Hepatocyte (in vitro differentiated cells): ENCODE measurements at regions not wholly inside any gene's neighbourhood (a gene's known extent, or its start where the extent isn't known, plus 50 kb on each side); places are given as distances from the start of the nearest gene placed in this dataset.

Source experiments
- EZH2 ChIP-seq: fragments of 200-600 bp; sonication (generic); IDR thresholded peaks from 2 replicates; pipeline ENCODE4 v1.6.1; 2016; ENCODE audit warnings: antibody characterized with exemption, mild to moderate bottlenecking, borderline replicate concordance
- TF ChIP-seq, protein P1 (sequence below): fragments of 200-600 bp; sonication (generic); IDR thresholded peaks from 2 replicates; pipeline ENCODE4 v1.5.1; 2016; ENCODE audit warnings: antibody characterized with exemption, mild to moderate bottlenecking; ENCODE audit not compliant: poor library complexity

DNA sequence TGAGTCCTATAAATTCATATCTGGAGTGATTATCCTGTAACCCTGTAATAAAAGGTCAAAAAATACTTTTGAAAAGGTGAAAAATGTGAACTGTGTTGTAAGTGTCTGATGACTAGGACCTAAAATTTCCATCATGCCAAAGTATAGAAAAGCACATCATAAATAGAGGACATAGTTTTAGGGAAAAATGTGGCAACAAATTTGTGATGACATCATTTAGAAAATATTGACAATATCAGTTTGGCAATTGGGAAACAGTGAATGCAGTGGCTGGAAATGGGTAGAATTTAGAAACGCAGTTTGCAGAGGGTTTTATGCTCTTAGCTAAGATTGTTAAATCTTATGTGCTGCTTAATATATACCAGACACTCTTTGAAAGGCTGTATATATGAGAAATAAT lies 1464.8 kb downstream of the RAPGEF2 start:
- TF ChIP-seq, protein P1, sequence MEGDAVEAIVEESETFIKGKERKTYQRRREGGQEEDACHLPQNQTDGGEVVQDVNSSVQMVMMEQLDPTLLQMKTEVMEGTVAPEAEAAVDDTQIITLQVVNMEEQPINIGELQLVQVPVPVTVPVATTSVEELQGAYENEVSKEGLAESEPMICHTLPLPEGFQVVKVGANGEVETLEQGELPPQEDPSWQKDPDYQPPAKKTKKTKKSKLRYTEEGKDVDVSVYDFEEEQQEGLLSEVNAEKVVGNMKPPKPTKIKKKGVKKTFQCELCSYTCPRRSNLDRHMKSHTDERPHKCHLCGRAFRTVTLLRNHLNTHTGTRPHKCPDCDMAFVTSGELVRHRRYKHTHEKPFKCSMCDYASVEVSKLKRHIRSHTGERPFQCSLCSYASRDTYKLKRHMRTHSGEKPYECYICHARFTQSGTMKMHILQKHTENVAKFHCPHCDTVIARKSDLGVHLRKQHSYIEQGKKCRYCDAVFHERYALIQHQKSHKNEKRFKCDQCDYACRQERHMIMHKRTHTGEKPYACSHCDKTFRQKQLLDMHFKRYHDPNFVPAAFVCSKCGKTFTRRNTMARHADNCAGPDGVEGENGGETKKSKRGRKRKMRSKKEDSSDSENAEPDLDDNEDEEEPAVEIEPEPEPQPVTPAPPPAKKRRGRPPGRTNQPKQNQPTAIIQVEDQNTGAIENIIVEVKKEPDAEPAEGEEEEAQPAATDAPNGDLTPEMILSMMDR, result no peak
- TF ChIP-seq EZH2, result no peak
